ENCODE measurements at regions not wholly inside any gene's neighbourhood (a gene's known extent, or its start where the extent isn't known, plus 50 kb on each side); places are given as distances from the start of the nearest gene placed in this dataset.

DNA sequence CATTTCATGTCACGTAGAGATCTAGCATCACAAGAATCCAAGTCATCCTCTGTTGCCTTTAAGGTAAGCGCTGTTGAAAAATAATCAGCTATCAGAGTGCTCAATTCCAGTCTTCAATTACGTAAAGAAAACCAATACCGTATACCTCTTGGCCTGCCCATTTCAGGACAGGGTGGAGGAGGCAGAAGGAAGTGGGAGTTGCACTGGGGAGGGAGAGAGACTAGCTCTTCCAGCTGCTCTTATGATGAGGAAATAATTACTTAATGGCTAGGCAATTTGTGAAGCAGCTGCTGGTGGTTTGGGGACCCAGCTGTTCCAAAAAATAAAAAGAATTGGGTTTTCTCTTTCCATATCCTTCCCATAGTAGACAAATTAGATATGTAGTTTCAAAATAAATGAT lies 365.8 kb upstream of the MCTP2 start:
- H3K79me1 ChIP-seq (ENCODE audit: low read depth, low read length), result no peaks in the 10 kb centered on the region
- no peak for FAIRE-seq
- no peak overlapping the region for H4K5ac ChIP-seq (ENCODE audit: insufficient read length, low read depth, low read length)
- no peak overlapping the region for H3K23ac ChIP-seq (ENCODE audit: insufficient read length)
- ChIA-PET CTCF (ENCODE audit: partially characterized antibody) (interaction anchor here (0.6 kb wide), 1 partner anchor 217 kb away, joined by 3 read pairs; no protein-coding TSS in a partner anchor), POLR2A (ENCODE audit: partially characterized antibody) (no interaction called here)
- no peak overlapping the region for H2BK12ac ChIP-seq (ENCODE audit: low read depth, low read length)
- no peak overlapping the region for H2BK20ac ChIP-seq (ENCODE audit: low read length)
- no peaks in the 10 kb centered on the region for H3K9me3 ChIP-seq (ENCODE audit: insufficient read depth in 2 of 2, low read depth in 1 of 2, low read length in 1 of 2)
- H3K23me2 ChIP-seq (ENCODE audit: low read depth, low read length), result no peaks in the 10 kb centered on the region
- H2BK120ac ChIP-seq (replicated peaks; ENCODE audit: low read depth, low read length), result no peak overlapping the region
- H3K27me3 ChIP-seq (replicated peaks in 1 of 4; ENCODE audit: control insufficient read depth in 3 of 4, extremely low read depth in 1 of 4, insufficient read depth in 3 of 4, low read length in 3 of 4), result peaks cover 0 to 1% (median 0%) of the 10 kb centered on the region in 4 experiments; a peak in 1 of 7 replicates
- no peak overlapping the region for H2AK5ac ChIP-seq (ENCODE audit: low read depth, low read length)
- H3K9ac ChIP-seq (replicated peaks in 1 of 4; ENCODE audit: extremely low read depth in 1 of 4, low read depth in 3 of 4, low read length in 3 of 4), result no peak overlapping the region
- H3K4me3 ChIP-seq (ENCODE audit: extremely low read depth in 1 of 4, insufficient read depth in 2 of 4, low read depth in 3 of 4, low read length in 4 of 4), result no peak overlapping the region
- no peak overlapping the region for H3K4me2 ChIP-seq (ENCODE audit: insufficient read depth in 1 of 2, low read depth in 2 of 2, low read length in 2 of 2)
- H2AFZ ChIP-seq (ENCODE audit: low read length), result no peak overlapping the region
- H3K79me2 ChIP-seq (ENCODE audit: control insufficient read depth in 1 of 2, insufficient read depth in 2 of 2, low read length in 2 of 2), result no peaks in the 10 kb centered on the region
- H4K91ac ChIP-seq (replicated peaks; ENCODE audit: insufficient read length, low read length), result no peak overlapping the region
- H4K20me1 ChIP-seq (replicated peaks in 1 of 2; ENCODE audit: control insufficient read depth in 1 of 2, insufficient read depth in 2 of 2, low read length in 2 of 2), result no peaks in the 10 kb centered on the region
- H3K36me3 ChIP-seq (ENCODE audit: control insufficient read depth in 2 of 4, insufficient read depth in 4 of 4, low read length in 3 of 4), result no peaks in the 10 kb centered on the region
- no peak overlapping the region for H3K56ac ChIP-seq (replicated peaks; ENCODE audit: insufficient read length, low read depth, low read length)
- H2BK15ac ChIP-seq (ENCODE audit: low read length), result no peak overlapping the region
- H2BK5ac ChIP-seq (ENCODE audit: low read depth, low read length), result no peak overlapping the region
- 87% methylated on average over 4 of the region's 4 CpGs; no CpG with 5 or more reads in 1 of the 2 experiments for WGBS, 2 experiments (ENCODE audit: extremely low coverage in 1 of 2, insufficient coverage in 1 of 2, insufficient read length in 1 of 2, insufficient replicate concordance in 2 of 2, low coverage in 1 of 2, low lambda C conversion rate in 2 of 2, missing lambda C conversion rate in 1 of 2)
- DNase-seq (ENCODE audit: low read depth in 1 of 2, low spot score in 2 of 2), result no peak
- no peaks in the 10 kb centered on the region for H3K4me1 ChIP-seq (replicated peaks in 1 of 4; ENCODE audit: control insufficient read depth in 3 of 4, insufficient read depth in 4 of 4, low read length in 3 of 4)
- H3K27ac ChIP-seq (ENCODE audit: low read depth, low read length), result no peak overlapping the region
- no peak overlapping the region for H4K8ac ChIP-seq (ENCODE audit: extremely low read depth, insufficient read depth, low read length)
- no peak overlapping the region for H3K18ac ChIP-seq (ENCODE audit: extremely low read depth, low read length)
- no peak overlapping the region for H3K14ac ChIP-seq (ENCODE audit: insufficient read length)
- H3K4ac ChIP-seq (replicated peaks; ENCODE audit: insufficient read length, low read depth, low read length), result no peak overlapping the region
- TF ChIP-seq, protein P1, sequence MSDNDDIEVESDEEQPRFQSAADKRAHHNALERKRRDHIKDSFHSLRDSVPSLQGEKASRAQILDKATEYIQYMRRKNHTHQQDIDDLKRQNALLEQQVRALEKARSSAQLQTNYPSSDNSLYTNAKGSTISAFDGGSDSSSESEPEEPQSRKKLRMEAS (IDR thresholded peaks at IDR 0.05), result no peak
- TF ChIP-seq CHD2 (IDR thresholded peaks at IDR 0.05; ENCODE audit: low read length) (no peak), JUND (IDR thresholded peaks at IDR 0.05; ENCODE audit: low read length) (no peak), RNF2 (IDR thresholded peaks at IDR 0.05; ENCODE audit: borderline replicate concordance, low read depth, low read length, missing control alignments, poor library complexity, severe bottlenecking) (no peak), GTF2F1 (IDR thresholded peaks at IDR 0.05; ENCODE audit: borderline replicate concordance, low read depth, low read length) (no peak), KDM5A (IDR thresholded peaks at IDR 0.05; ENCODE audit: low read length) (no peak), KDM1A (IDR thresholded peaks at IDR 0.05; ENCODE audit: borderline replicate concordance, low read length) (no peak), CBX5 (IDR thresholded peaks at IDR 0.05; ENCODE audit: low read depth, low read length) (no peak), SRF (IDR thresholded peaks at IDR 0.05; ENCODE audit: low read depth, low read length) (no peak), EZH2 (IDR thresholded peaks at IDR 0.05; ENCODE audit: low read depth, low read length, severe bottlenecking) (no peak), RBBP5 (IDR thresholded peaks at IDR 0.05; ENCODE audit: borderline replicate concordance, low read depth, low read length) (no peak)
- TF ChIP-seq, protein P2, sequence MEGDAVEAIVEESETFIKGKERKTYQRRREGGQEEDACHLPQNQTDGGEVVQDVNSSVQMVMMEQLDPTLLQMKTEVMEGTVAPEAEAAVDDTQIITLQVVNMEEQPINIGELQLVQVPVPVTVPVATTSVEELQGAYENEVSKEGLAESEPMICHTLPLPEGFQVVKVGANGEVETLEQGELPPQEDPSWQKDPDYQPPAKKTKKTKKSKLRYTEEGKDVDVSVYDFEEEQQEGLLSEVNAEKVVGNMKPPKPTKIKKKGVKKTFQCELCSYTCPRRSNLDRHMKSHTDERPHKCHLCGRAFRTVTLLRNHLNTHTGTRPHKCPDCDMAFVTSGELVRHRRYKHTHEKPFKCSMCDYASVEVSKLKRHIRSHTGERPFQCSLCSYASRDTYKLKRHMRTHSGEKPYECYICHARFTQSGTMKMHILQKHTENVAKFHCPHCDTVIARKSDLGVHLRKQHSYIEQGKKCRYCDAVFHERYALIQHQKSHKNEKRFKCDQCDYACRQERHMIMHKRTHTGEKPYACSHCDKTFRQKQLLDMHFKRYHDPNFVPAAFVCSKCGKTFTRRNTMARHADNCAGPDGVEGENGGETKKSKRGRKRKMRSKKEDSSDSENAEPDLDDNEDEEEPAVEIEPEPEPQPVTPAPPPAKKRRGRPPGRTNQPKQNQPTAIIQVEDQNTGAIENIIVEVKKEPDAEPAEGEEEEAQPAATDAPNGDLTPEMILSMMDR (IDR thresholded peaks at IDR 0.05; ENCODE audit: control extremely low read depth in 1 of 3, insufficient read depth in 1 of 3, low read depth in 1 of 3, low read length in 3 of 3), result no peak

All from H1 (cell line).